ENCODE measurements at regions not wholly inside any gene's neighbourhood (a gene's known extent, or its start where the extent isn't known, plus 50 kb on each side); places are given as distances from the start of the nearest gene placed in this dataset.

GRCh38 chr9:79013715-79014610, 557.8 kb upstream of the TLE4 start:
- DNase-seq (ENCODE audit: low spot score) = peak; percentile 94

GRCh38 chr9:79014929-79015699, 556.7 kb upstream of the TLE4 start:
- DNase-seq (ENCODE audit: low spot score) = no peak

- DNase-seq (ENCODE audit: low spot score) = no peak
Measured at GRCh38 chr9:79015951-79016350, 555.8 kb upstream of the TLE4 start.

- no peak for DNase-seq (ENCODE audit: low spot score)
Measured at GRCh38 chr9:79020276-79020675, 551.5 kb upstream of the TLE4 start.

- DNase-seq (ENCODE audit: low spot score) = no peak
Measured at GRCh38 chr9:79021084-79021483, 550.7 kb upstream of the TLE4 start.

GRCh38 chr9:79023134-79023580, 548.6 kb upstream of the TLE4 start:
- peak; percentile 99 for DNase-seq (ENCODE audit: low spot score)

- DNase-seq (ENCODE audit: low spot score) = peak; percentile 61
Measured at GRCh38 chr9:79026316-79026715, 545.4 kb upstream of the TLE4 start.

- DNase-seq (ENCODE audit: low spot score) = peak; percentile 78
Measured at GRCh38 chr9:79028101-79028500, 543.7 kb upstream of the TLE4 start.

- no peak for DNase-seq (ENCODE audit: low spot score)
Measured at GRCh38 chr9:79034583-79034982, 537.2 kb upstream of the TLE4 start.

- no peak for DNase-seq (ENCODE audit: low spot score)
Measured at GRCh38 chr9:79037338-79037737, 534.4 kb upstream of the TLE4 start.

GRCh38 chr9:79040671-79041070, 531.1 kb upstream of the TLE4 start:
- DNase-seq (ENCODE audit: low spot score) = no peak

- no peak for DNase-seq (ENCODE audit: low spot score)
Measured at GRCh38 chr9:79041266-79041665, 530.5 kb upstream of the TLE4 start.

GRCh38 chr9:79043916-79044315, 527.8 kb upstream of the TLE4 start:
- no peak for DNase-seq (ENCODE audit: low spot score)

- no peak for DNase-seq (ENCODE audit: low spot score)
Measured at GRCh38 chr9:79046401-79046800, 525.4 kb upstream of the TLE4 start.

- no peak for DNase-seq (ENCODE audit: low spot score)
Measured at GRCh38 chr9:79049371-79049770, 522.4 kb upstream of the TLE4 start.

- DNase-seq (ENCODE audit: low spot score) = peak; percentile 41
Measured at GRCh38 chr9:79053598-79053997, 518.2 kb upstream of the TLE4 start.

- peak; percentile 27 for DNase-seq (ENCODE audit: low spot score)
Measured at GRCh38 chr9:79054500-79054899, 517.3 kb upstream of the TLE4 start.

- DNase-seq (ENCODE audit: low spot score) = no peak
Measured at GRCh38 chr9:79056041-79056440, 515.7 kb upstream of the TLE4 start.

- DNase-seq (ENCODE audit: low spot score) = no peak
Measured at GRCh38 chr9:79057576-79057975, 514.2 kb upstream of the TLE4 start.

GRCh38 chr9:79060766-79061165, 511.0 kb upstream of the TLE4 start:
- DNase-seq (ENCODE audit: low spot score) = peak; percentile 31

GRCh38 chr9:79061752-79062616, 509.8 kb upstream of the TLE4 start:
- peak; percentile 23 for DNase-seq (ENCODE audit: low spot score)

GRCh38 chr9:79073201-79073600, 498.6 kb upstream of the TLE4 start:
- DNase-seq (ENCODE audit: low spot score) = no peak

Measured in A172 (cell line).